Neural progenitor cell (in vitro differentiated cells): ENCODE measurements at regions not wholly inside any gene's neighbourhood (a gene's known extent, or its start where the extent isn't known, plus 50 kb on each side); places are given as distances from the start of the nearest gene placed in this dataset.

Experiments used
- DNase-seq: peaks from one replicate; pipeline ENCODE4 v3.0.0-alpha.2; 2016; ENCODE audit warnings: low spot score
- H2AFZ ChIP-seq: fragments of 200-600 bp; sonication (generic); replicated peaks from 2 replicates; pipeline ENCODE4 v1.6.1; 2016; ENCODE audit warnings: antibody characterized with exemption
- H3F3A ChIP-seq: fragments of 200-600 bp; sonication (generic); 2 replicates; pipeline ENCODE4 v1.6.1; 2016; ENCODE audit warnings: antibody characterized with exemption, low read depth
- H3K27ac ChIP-seq: fragments of 200-600 bp; sonication (generic); 2 replicates; pipeline ENCODE4 v1.5.1; 2016; ENCODE audit warnings: mild to moderate bottlenecking
- H3K27me3 ChIP-seq: fragments of 200-600 bp; sonication (generic); 2 replicates; pipeline ENCODE4 v1.6.1; 2016; ENCODE audit warnings: mild to moderate bottlenecking, moderate library complexity
- H3K36me3 ChIP-seq: fragments of 200-600 bp; sonication (generic); 2 replicates; pipeline ENCODE4 v1.5.1; 2016
- H3K4me1 ChIP-seq: fragments of 200-600 bp; sonication (generic); 2 replicates; pipeline ENCODE4 v1.6.1; 2016; ENCODE audit warnings: mixed run types
- H3K4me2 ChIP-seq: fragments of 200-600 bp; sonication (generic); 2 replicates; pipeline ENCODE4 v1.6.1; 2016
- H3K4me3 ChIP-seq: fragments of 200-600 bp; sonication (generic); 2 replicates; pipeline ENCODE4 v1.5.1; 2016
- H3K79me2 ChIP-seq: fragments of 200-600 bp; sonication (generic); 2 replicates; pipeline ENCODE4 v1.6.1; 2016; ENCODE audit warnings: low read depth
- H3K9ac ChIP-seq: fragments of 200-600 bp; sonication (generic); 2 replicates; pipeline ENCODE4 v1.6.1; 2016
- H3K9me3 ChIP-seq: fragments of 200-600 bp; sonication (generic); 2 replicates; pipeline ENCODE4 v1.5.1; 2016; ENCODE audit warnings: low read depth
- H4K20me1 ChIP-seq: fragments of 200-600 bp; sonication (generic); 2 replicates; pipeline ENCODE4 v1.6.1; 2016; ENCODE audit warnings: low read depth
- H3K27ac Mint-ChIP-seq: 3 replicates; pipeline ENCODE4 v1.8.0; 2021; ENCODE audit warnings: mixed read lengths
- H3K27me3 Mint-ChIP-seq: 2 replicates; pipeline ENCODE4 v1.8.0; 2022; ENCODE audit warnings: low read depth, mild to moderate bottlenecking, inconsistent platforms, moderate library complexity, mixed read lengths; ENCODE audit not compliant: insufficient read depth
- H3K36me3 Mint-ChIP-seq: 3 replicates; pipeline ENCODE4 v1.8.0; 2021; ENCODE audit warnings: mixed read lengths
- H3K4me1 Mint-ChIP-seq: 3 replicates; pipeline ENCODE4 v1.8.0; 2021; ENCODE audit warnings: mixed read lengths
- H3K4me3 Mint-ChIP-seq: 3 replicates; pipeline ENCODE4 v1.8.0; 2021; ENCODE audit warnings: mild to moderate bottlenecking, moderate library complexity, mixed read lengths
- H3K9me3 Mint-ChIP-seq: 3 replicates; pipeline ENCODE4 v1.8.0; 2020; ENCODE audit warnings: mixed read lengths
- EZH2 ChIP-seq: fragments of 200-600 bp; sonication (generic); IDR thresholded peaks from 2 replicates; pipeline ENCODE4 v1.6.1; 2017; ENCODE audit warnings: antibody characterized with exemption, mild to moderate bottlenecking, moderate library complexity
- EZH2phosphoT487 ChIP-seq: fragments of 200-600 bp; sonication (generic); IDR thresholded peaks from 2 replicates; pipeline ENCODE4 v1.6.1; 2017; ENCODE audit warnings: antibody characterized with exemption
- TF ChIP-seq, protein P1 (sequence below): fragments of 200-600 bp; sonication (generic); IDR thresholded peaks from 2 replicates; pipeline ENCODE4 v1.5.1; 2017; ENCODE audit warnings: antibody characterized with exemption, mild to moderate bottlenecking

DNA sequence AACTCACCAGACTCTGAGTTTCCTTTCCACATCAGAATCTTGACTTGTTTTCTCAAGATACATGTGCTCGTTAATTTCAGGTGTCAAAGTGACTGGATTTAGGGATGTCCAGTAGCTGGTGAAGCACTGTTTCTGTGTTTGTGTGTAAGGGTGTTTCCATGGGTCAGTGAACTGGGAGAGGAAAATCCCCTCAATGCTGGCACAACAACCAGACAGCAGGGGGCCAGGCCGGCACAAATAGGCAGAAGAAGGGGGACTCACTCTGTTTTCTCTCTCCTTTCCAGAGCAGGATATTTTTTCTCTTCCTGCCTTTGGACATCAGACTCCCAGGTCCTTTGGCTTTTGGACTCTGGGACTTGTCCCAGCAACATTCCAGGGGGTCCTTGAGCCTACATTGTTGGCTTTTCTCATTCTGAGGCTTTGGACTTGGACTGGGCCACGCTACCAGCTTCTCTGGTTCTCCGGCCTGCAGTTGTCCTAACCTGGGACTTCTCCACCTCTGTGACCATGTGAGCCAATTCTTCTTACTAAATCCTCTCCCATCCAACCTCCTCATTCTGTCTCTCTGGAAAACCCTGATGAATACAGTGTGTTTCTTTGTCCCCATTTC, 144.0 kb downstream of the CAAP1 start:
- no peak overlapping the region for H3K27ac Mint-ChIP-seq
- H3K27me3 Mint-ChIP-seq = peaks cover 2% of the 10 kb centered on the region
- Histone ChIP-seq H3K79me2 (no peaks in the 10 kb centered on the region), H3K27ac (no peak overlapping the region), H3K4me3 (no peak overlapping the region), H4K20me1 (no peaks in the 10 kb centered on the region), H3F3A (peaks cover 5% of the 10 kb centered on the region), H3K36me3 (no peaks in the 10 kb centered on the region), H3K27me3 (no peaks in the 10 kb centered on the region), H3K4me2 (no peak overlapping the region), H2AFZ (no peak overlapping the region), H3K4me1 (peaks cover 4% of the 10 kb centered on the region), H3K9me3 (no peaks in the 10 kb centered on the region), H3K9ac (no peak overlapping the region)
- H3K36me3 Mint-ChIP-seq = peaks cover 2% of the 10 kb centered on the region
- no peak overlapping the region for H3K4me3 Mint-ChIP-seq
- TF ChIP-seq, protein P1, sequence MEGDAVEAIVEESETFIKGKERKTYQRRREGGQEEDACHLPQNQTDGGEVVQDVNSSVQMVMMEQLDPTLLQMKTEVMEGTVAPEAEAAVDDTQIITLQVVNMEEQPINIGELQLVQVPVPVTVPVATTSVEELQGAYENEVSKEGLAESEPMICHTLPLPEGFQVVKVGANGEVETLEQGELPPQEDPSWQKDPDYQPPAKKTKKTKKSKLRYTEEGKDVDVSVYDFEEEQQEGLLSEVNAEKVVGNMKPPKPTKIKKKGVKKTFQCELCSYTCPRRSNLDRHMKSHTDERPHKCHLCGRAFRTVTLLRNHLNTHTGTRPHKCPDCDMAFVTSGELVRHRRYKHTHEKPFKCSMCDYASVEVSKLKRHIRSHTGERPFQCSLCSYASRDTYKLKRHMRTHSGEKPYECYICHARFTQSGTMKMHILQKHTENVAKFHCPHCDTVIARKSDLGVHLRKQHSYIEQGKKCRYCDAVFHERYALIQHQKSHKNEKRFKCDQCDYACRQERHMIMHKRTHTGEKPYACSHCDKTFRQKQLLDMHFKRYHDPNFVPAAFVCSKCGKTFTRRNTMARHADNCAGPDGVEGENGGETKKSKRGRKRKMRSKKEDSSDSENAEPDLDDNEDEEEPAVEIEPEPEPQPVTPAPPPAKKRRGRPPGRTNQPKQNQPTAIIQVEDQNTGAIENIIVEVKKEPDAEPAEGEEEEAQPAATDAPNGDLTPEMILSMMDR = no peak
- TF ChIP-seq EZH2 (no peak), EZH2phosphoT487 (no peak)
- H3K9me3 Mint-ChIP-seq = no peaks in the 10 kb centered on the region
- DNase-seq = peak; percentile 40
- H3K4me1 Mint-ChIP-seq = peaks cover 20% of the 10 kb centered on the region

DNA sequence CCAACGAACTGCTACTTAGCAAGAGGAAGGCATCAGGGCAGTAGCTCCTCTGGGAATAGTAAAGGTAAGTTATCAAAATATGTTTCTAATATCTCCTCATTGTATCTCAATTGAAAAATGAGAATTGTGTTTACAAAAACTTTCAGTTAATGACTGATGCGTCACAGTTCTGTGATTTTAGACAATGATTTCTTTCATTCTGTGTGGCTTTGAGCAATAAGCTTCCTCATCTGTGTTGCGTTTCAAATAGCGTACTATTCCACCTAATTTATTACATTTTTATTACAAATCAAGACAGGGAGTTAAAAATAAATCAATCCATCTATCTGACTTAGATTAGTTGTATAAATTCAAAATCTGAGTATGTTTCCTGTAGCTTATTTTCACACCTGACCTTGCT, 145.0 kb downstream of the CAAP1 start:
- H3K9me3 Mint-ChIP-seq = no peaks in the 10 kb centered on the region
- H3K79me2 ChIP-seq = no peaks in the 10 kb centered on the region
- H3K27ac ChIP-seq = no peak overlapping the region
- H2AFZ ChIP-seq = no peak overlapping the region
- no peak overlapping the region for H3K4me3 ChIP-seq
- no peaks in the 10 kb centered on the region for H3K27me3 ChIP-seq
- H3K36me3 Mint-ChIP-seq = peaks cover 2% of the 10 kb centered on the region
- TF ChIP-seq, protein P1 = no peak
- TF ChIP-seq EZH2phosphoT487 = no peak
- no peak for TF ChIP-seq EZH2
- H3K36me3 ChIP-seq = no peaks in the 10 kb centered on the region
- no peaks in the 10 kb centered on the region for H3K9me3 ChIP-seq
- H3K4me3 Mint-ChIP-seq = no peak overlapping the region
- H4K20me1 ChIP-seq = no peaks in the 10 kb centered on the region
- no peaks in the 10 kb centered on the region for H3F3A ChIP-seq
- no peak for DNase-seq
- H3K4me2 ChIP-seq = no peak overlapping the region
- no peak overlapping the region for H3K9ac ChIP-seq
- H3K4me1 ChIP-seq = no peaks in the 10 kb centered on the region
- no peaks in the 10 kb centered on the region for H3K27me3 Mint-ChIP-seq
- H3K27ac Mint-ChIP-seq = no peak overlapping the region
- H3K4me1 Mint-ChIP-seq = peaks cover 17% of the 10 kb centered on the region

DNA sequence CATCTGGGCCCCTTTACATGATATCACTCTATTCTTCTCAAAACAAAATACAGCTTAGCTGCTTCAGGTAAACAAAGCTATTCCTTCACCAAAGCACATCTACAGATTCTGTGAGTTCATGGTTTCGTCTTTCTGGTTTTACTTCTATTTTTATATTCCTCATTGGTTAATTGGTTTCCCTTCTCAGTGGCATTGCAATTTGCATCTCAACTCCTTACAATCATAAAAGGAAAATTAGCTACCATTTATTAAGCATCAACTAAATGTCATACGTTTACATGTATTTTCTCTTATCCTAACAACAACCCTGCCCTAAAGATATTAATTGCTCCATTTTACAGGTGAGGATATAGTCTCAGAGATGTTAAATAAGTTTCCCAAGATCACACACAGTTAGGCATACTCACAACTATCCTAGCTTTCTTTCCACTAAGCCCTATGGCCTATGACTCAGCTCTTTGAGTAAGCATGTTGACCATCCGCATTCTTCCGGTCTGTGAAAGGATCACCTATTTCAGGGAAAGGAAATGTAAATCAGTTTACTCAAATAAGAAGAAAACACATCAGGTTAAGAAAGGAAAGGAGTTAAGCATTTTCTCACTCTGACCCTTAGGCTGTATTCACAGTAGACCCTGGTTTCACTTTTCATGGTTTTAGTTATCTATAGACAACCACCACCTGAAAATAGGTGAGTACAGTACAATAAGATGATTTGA, 146.1 kb downstream of the CAAP1 start:
- no peak overlapping the region for H3K27ac ChIP-seq
- no peaks in the 10 kb centered on the region for H4K20me1 ChIP-seq
- no peak overlapping the region for H2AFZ ChIP-seq
- Mint-ChIP-seq H3K27ac (no peak overlapping the region), H3K27me3 (no peaks in the 10 kb centered on the region), H3K9me3 (no peaks in the 10 kb centered on the region), H3K4me3 (no peak overlapping the region), H3K36me3 (no peaks in the 10 kb centered on the region), H3K4me1 (peaks cover 17% of the 10 kb centered on the region)
- no peaks in the 10 kb centered on the region for H3K27me3 ChIP-seq
- H3K9ac ChIP-seq = no peak overlapping the region
- TF ChIP-seq EZH2phosphoT487 (no peak), EZH2 (no peak)
- TF ChIP-seq, protein P1 = no peak
- no peaks in the 10 kb centered on the region for H3K79me2 ChIP-seq
- no peaks in the 10 kb centered on the region for H3F3A ChIP-seq
- no peaks in the 10 kb centered on the region for H3K4me1 ChIP-seq
- H3K4me3 ChIP-seq = no peak overlapping the region
- H3K36me3 ChIP-seq = no peaks in the 10 kb centered on the region
- DNase-seq = no peak
- H3K9me3 ChIP-seq = no peaks in the 10 kb centered on the region
- H3K4me2 ChIP-seq = no peak overlapping the region
